Activated gamma-delta T cell treated with Interleukin-2 at 50 U/mL for 16 hours (primary cell): ENCODE measurements at regions not wholly inside any gene's neighbourhood (a gene's known extent, or its start where the extent isn't known, plus 50 kb on each side); places are given as distances from the start of the nearest gene placed in this dataset.

Experiments used
- DNase-seq: peaks from one replicate; pipeline ENCODE4 v3.0.0-alpha.2; 2020

- no peak for DNase-seq
Measured at GRCh38 chr6:167711211-167711610, 115.5 kb upstream of the AFDN start.

- no peak for DNase-seq
Measured at GRCh38 chr6:167711768-167712730, 114.7 kb upstream of the AFDN start.

- no peak for DNase-seq
Measured at GRCh38 chr6:167712731-167713475, 113.8 kb upstream of the AFDN start.

- DNase-seq = no peak
Measured at GRCh38 chr6:167714152-167714551, 112.6 kb upstream of the AFDN start.

GRCh38 chr6:167717455-167717854 is 109.3 kb upstream of the AFDN start:
- DNase-seq = no peak

GRCh38 chr6:167717867-167718266 is 108.8 kb upstream of the AFDN start:
- DNase-seq = no peak

- DNase-seq = no peak
Measured at GRCh38 chr6:167719920-167720319, 106.8 kb upstream of the AFDN start.

GRCh38 chr6:167720456-167721285 is 106.0 kb upstream of the AFDN start:
- no peak for DNase-seq

GRCh38 chr6:167721291-167721690 is 105.4 kb upstream of the AFDN start:
- DNase-seq = no peak

GRCh38 chr6:167722634-167723309 is 103.9 kb upstream of the AFDN start:
- DNase-seq = no peak

GRCh38 chr6:167726043-167726621 is 100.6 kb upstream of the AFDN start:
- DNase-seq = no peak

GRCh38 chr6:167730441-167730840 is 96.3 kb upstream of the AFDN start:
- no peak for DNase-seq

GRCh38 chr6:167731216-167731615 is 95.5 kb upstream of the AFDN start:
- no peak for DNase-seq

- DNase-seq = no peak
Measured at GRCh38 chr6:167731731-167732422, 94.8 kb upstream of the AFDN start.

GRCh38 chr6:167733740-167734661 is 92.7 kb upstream of the AFDN start:
- no peak for DNase-seq

GRCh38 chr6:167734662-167735083 is 92.0 kb upstream of the AFDN start:
- no peak for DNase-seq

GRCh38 chr6:167735084-167735950 is 91.4 kb upstream of the AFDN start:
- no peak for DNase-seq

- no peak for DNase-seq
Measured at GRCh38 chr6:167735951-167736288, 90.8 kb upstream of the AFDN start.

- DNase-seq = no peak
Measured at GRCh38 chr6:167736486-167737204, 90.1 kb upstream of the AFDN start.
